HG03139 (cell line): ENCODE measurements at regions not wholly inside any gene's neighbourhood (a gene's known extent, or its start where the extent isn't known, plus 50 kb on each side); places are given as distances from the start of the nearest gene placed in this dataset.

Experiments
- ATAC-seq: cut with Tn5 transposase; IDR thresholded peaks from one replicate; pipeline ENCODE4 v1.9.1; 2021; ENCODE audit not compliant: unreplicated experiment

DNA sequence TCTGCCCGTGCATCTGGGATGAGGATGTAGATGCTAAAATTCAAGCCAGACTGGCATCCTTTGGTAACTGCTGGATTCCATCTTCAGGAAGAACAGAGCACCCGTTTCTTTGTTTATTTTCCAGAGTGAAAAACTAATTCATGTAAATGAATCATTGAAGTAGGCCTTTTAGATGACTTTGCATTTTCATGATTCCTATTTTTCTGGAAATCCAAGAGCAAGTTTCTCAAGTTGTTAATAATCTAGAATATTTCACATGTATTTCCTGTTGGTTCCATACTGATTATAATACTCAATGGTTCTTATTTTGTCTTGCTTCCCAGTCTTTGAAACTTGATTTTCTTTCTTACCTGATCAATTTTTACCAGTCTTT is 328.4 kb downstream of the LPIN1 start:
- ATAC-seq: no peak

GRCh38 chr2:12075603-12076002 is 329.2 kb downstream of the LPIN1 start:
- no peak for ATAC-seq

DNA sequence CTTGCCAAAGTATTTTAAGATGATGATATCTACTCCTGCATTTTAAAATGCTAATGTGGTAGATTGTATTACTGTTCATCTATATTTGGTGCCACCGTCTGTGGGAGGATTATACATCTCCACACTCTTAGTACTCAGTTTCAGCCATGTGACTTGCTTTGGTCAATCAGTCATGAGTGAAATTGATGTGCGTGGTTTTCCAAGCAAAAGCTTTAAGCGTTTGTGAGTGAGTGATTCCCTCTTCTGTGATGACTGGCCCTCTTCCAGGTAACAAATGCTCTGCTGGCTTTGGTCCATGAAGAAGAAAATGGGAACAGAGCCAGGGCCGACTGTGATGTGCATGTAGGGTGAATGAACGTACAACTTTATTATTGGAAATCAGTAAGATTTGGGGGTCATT is 330.4 kb downstream of the LPIN1 start:
- no peak for ATAC-seq

DNA sequence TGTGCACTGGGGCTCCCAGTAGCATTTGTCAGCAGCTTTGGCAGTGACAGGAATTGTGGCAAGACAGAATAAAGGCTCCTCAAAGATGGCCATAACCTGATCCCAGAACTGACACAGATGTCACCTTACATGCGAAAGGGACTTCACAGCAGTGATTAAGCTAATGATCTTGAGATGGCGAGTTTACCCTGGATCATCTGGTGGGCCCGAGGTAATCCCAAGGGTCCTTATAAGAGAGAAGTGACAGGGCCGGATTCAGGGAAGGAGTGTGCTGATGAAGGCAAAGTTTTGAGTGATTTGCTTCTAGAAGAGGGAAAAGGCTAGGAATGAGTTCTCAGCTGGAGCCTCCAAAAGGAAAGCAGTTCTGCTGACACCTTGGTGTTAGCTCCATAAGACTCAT is 333.9 kb downstream of the LPIN1 start:
- ATAC-seq: no peak

GRCh38 chr2:12081481-12082210 is 335.2 kb downstream of the LPIN1 start:
- no peak for ATAC-seq

DNA sequence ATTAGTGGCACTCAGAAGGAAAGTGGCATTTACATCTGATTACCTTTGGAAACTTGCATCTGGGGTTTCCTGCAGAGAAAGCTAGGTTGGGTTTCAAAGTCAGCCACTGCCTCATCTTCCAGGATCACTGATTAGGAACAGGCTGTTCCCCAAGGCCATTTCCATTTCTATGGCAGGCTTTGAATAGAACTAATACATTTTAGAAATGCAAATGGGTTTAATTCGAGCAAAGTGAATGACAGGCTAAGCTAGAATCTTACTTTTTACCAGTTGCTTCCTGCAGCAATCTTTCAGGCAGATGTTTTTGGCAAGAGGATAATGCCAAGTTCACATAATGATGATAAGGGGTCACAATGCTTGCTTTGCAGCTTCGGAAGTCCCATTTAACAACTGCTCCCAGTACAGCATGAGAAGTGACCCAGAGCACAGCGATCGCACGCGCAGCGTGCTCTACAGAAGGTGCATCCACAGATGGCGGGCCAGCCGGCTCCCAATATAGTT is 336.7 kb downstream of the LPIN1 start:
- ATAC-seq: no peak

GRCh38 chr2:12083713-12084419 is 337.4 kb downstream of the LPIN1 start:
- no peak for ATAC-seq

- ATAC-seq: no peak
Measured at GRCh38 chr2:12087175-12087574, 340.7 kb downstream of the LPIN1 start.

- no peak for ATAC-seq
Measured at GRCh38 chr2:12087671-12088380, 341.4 kb downstream of the LPIN1 start.

DNA sequence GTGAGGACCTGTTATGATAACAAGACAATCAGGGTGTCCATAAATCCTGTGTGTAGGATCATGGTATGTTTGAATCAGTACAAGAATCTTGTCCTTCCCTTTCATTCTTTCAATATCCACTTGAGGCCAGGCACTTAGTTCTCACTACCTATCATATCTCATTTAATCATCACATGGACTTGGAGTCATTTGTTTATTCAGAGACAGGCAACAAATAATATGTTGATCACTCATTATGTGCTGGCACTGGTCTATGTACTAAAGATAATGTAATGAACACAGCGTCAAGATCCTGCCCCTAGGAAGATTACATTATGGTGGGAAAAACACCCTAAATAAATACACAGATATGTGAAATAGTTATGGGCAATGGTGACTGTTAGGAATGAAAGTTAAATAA is 342.6 kb downstream of the LPIN1 start:
- no peak for ATAC-seq

- no peak for ATAC-seq
Measured at GRCh38 chr2:12089496-12089895, 343.1 kb downstream of the LPIN1 start.

DNA sequence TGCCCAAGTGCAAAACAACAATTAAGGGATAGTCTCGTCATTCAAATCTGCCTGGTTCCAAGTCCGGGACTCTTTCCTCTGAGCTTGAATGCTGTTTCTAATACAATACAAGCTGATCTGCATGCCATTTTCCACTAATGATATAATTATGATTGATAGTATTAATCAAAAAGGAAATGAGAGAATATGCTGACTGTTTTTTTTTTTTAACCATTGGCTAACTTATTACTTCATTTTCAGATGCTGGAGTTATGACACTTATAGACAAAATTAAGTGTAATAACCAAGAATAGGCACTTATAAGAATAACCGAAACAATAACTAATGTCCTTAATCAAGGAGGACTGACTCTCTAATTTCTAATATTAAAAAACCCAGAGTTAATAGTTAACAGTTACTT is 343.6 kb downstream of the LPIN1 start:
- ATAC-seq: no peak

GRCh38 chr2:12090590-12090989 is 344.2 kb downstream of the LPIN1 start:
- no peak for ATAC-seq

GRCh38 chr2:12091201-12091806 is 344.9 kb downstream of the LPIN1 start:
- ATAC-seq: no peak

DNA sequence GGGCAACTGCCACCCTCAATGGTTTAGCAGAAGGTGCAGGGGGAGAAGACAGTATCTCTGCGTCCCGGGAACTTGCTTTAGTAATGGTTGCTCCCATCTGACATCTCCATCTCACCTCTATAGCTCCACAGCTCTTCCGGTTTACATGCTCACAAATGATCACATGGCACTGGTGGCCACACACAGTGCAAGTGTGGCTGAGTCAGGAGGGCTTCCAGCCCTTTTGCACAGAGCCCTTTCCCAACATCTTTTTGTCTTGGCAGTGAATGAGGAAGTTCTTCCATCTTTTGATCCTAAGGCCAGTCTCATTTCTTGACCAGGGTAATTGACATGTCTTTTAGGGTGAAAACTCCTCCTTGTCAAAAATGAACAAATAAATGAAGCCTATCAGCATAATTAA is 347.7 kb downstream of the LPIN1 start:
- ATAC-seq: no peak

DNA sequence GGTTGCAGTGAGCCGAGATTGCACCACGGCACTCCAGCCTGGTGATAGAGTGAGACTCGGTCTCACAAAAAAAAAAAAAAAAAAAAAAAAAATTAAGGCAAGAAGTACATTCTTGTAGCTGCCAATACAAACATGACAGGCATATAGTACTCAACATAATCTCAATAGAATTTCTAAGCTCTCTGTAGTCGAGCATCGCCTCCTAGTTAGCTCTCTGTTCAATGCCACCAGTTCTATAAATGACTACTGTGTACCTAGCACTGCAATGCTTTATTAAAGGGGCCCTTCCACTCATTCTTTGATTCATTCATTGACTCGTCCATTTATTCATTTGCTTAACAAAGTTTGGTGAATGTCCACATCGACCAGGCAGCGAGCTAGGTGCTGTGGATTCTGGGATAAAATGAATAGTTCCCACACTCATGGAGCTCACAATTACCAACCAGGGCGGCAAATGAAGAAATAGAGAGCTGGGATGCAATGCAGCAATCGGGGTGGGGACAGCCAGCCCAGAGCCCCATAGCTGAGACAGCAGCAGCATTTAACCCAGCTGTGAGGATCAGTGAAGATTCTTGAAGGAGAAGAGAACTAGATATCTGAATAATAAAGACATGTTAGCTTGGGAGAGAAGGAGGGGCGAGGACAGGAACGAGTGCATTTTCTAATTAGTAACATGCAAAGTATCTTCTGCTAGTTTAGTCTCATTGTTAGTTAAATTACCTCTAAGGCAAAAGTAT is 349.8 kb downstream of the LPIN1 start:
- no peak for ATAC-seq

- ATAC-seq: no peak
Measured at GRCh38 chr2:12096788-12097449, 350.5 kb downstream of the LPIN1 start.

GRCh38 chr2:12097859-12098258 is 351.4 kb downstream of the LPIN1 start:
- no peak for ATAC-seq

DNA sequence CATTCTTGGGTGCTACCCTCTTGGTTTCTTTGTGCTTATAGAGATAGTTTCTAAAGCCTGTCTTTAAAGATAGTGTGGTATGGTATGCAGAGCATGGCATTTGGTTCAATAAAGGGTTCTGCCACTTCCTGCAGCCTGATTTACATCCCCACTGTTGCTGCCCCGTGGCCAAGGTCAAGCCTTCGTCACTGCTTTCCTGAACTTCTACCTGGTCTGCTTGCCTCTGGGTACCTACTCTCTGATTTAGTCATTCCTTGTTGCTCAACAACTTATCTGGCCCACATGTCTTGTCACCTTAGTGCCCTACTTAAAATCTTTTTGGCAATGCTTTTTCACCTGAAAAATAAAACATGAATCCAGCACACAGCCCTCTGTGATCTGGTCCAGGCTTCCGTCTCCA is 352.9 kb downstream of the LPIN1 start:
- ATAC-seq: no peak

GRCh38 chr2:12102679-12103078 is 356.2 kb downstream of the LPIN1 start:
- no peak for ATAC-seq
